ENCODE measurements at regions not wholly inside any gene's neighbourhood (a gene's known extent, or its start where the extent isn't known, plus 50 kb on each side); places are given as distances from the start of the nearest gene placed in this dataset.

DNA sequence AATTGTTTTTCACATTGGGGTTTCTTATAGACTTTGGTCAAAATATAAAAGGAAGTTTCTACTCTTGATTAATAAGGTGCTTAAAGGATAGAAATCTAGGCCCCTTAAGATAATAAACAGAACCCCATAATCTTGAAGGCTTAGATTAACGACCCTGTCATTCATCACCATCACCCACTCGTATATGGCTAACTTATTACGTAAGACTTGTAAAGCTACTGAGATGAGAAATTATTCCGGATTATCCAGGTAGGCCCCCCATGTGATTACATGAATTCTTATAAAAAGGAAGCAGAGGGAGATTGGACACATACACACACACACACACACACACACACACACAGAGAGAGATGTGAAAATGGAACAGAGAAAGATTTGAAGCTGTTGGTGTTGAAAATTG, 1489.2 kb upstream of the TENM4 start:
- Histone ChIP-seq H4K91ac (ENCODE audit: insufficient read length, low read depth, low read length) (no peak overlapping the region), H2BK120ac (ENCODE audit: low read depth, low read length, poor library complexity, severe bottlenecking) (no peak overlapping the region), H3K23ac (ENCODE audit: insufficient read length, low read depth, low read length) (no peak overlapping the region), H2BK20ac (ENCODE audit: low read depth, low read length, poor library complexity, severe bottlenecking) (no peak overlapping the region), H3K79me2 (ENCODE audit: insufficient read depth, low read length) (no peaks in the 10 kb centered on the region), H2BK12ac (ENCODE audit: insufficient read length, low read depth, low read length) (no peak overlapping the region), H3K4me2 (ENCODE audit: insufficient read depth, insufficient read length, low read length) (no peak overlapping the region), H3K18ac (ENCODE audit: insufficient read length, low read depth, low read length) (no peak overlapping the region), H3K23me2 (ENCODE audit: insufficient read length, low read depth, low read length, poor library complexity, severe bottlenecking) (no peaks in the 10 kb centered on the region), H2AK5ac (ENCODE audit: insufficient read length, low read length) (no peak overlapping the region), H2BK15ac (ENCODE audit: low read depth, low read length) (no peak overlapping the region), H3K79me1 (ENCODE audit: insufficient read depth, low read depth, low read length, poor library complexity, severe bottlenecking) (no peaks in the 10 kb centered on the region), H3K14ac (ENCODE audit: insufficient read depth, low read length) (no peak overlapping the region), H3K9ac (ENCODE audit: extremely low read depth, insufficient read length, low read length) (no peak overlapping the region), H4K5ac (ENCODE audit: insufficient read length, low read depth, low read length) (no peak overlapping the region), H2BK5ac (ENCODE audit: insufficient read length, low read length) (no peak overlapping the region), H3K4ac (ENCODE audit: low read depth, low read length) (no peak overlapping the region), H4K8ac (replicated peaks; ENCODE audit: insufficient read length, low read depth, low read length) (no peak overlapping the region), H4K20me1 (ENCODE audit: control insufficient read depth, insufficient read depth, insufficient read length) (no peaks in the 10 kb centered on the region), H2AFZ (ENCODE audit: low read length) (no peak overlapping the region), H3K27me3 (ENCODE audit: insufficient read depth, low read length) (no peaks in the 10 kb centered on the region), H3K27ac (ENCODE audit: insufficient read length, low read depth, low read length) (no peak overlapping the region), H3K9me3 (ENCODE audit: control insufficient read depth, low read depth, low read length) (no peaks in the 10 kb centered on the region), H3T11ph (ENCODE audit: low read length) (no peak overlapping the region), H3K56ac (ENCODE audit: insufficient read length, low read depth, low read length) (no peak overlapping the region), H3K4me1 (ENCODE audit: insufficient read depth, low read length) (no peaks in the 10 kb centered on the region; the same call in 1 of the 2 replicates)
- H3K9me3 Mint-ChIP-seq: no peaks in the 10 kb centered on the region
- H3K27ac Mint-ChIP-seq: no peak overlapping the region
- H3K4me1 Mint-ChIP-seq: peaks cover 0 to 10% of the 10 kb centered on the region in 2 experiments; a peak in 2 of 4 replicates
- WGBS (ENCODE audit: extremely low coverage, insufficient read length, low lambda C conversion rate): no CpG with 5 or more reads among the region's 4 CpGs
- no peaks in the 10 kb centered on the region for H3K27me3 Mint-ChIP-seq (ENCODE audit: low read depth)
- DNase-seq: no peak
- TF ChIP-seq, protein P1, sequence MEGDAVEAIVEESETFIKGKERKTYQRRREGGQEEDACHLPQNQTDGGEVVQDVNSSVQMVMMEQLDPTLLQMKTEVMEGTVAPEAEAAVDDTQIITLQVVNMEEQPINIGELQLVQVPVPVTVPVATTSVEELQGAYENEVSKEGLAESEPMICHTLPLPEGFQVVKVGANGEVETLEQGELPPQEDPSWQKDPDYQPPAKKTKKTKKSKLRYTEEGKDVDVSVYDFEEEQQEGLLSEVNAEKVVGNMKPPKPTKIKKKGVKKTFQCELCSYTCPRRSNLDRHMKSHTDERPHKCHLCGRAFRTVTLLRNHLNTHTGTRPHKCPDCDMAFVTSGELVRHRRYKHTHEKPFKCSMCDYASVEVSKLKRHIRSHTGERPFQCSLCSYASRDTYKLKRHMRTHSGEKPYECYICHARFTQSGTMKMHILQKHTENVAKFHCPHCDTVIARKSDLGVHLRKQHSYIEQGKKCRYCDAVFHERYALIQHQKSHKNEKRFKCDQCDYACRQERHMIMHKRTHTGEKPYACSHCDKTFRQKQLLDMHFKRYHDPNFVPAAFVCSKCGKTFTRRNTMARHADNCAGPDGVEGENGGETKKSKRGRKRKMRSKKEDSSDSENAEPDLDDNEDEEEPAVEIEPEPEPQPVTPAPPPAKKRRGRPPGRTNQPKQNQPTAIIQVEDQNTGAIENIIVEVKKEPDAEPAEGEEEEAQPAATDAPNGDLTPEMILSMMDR (conservative IDR thresholded peaks at IDR 0.05): no peak
- no peak overlapping the region for H3K4me3 Mint-ChIP-seq
- H3K36me3 Mint-ChIP-seq (ENCODE audit: insufficient read depth in 1 of 3, low read depth in 3 of 3): no peaks in the 10 kb centered on the region

All from H9 (cell line).